Activated naive CD8-positive, alpha-beta T cell treated with anti-CD3 and anti-CD28 coated beads, Interleukin-2, amount 10 ng/mL, durations not matched to agents 7 days and 5 days (primary cell): ENCODE measurements at regions not wholly inside any gene's neighbourhood (a gene's known extent, or its start where the extent isn't known, plus 50 kb on each side); places are given as distances from the start of the nearest gene placed in this dataset.

Experiments
- ATAC-seq: fragments of 150-1000 bp; cut with Tn5 transposase; one replicate; pipeline ENCODE4 v1.10.0; 2021; ENCODE audit warnings: low read depth, moderate library complexity
- POLR2A ChIA-PET: fragments of 350-600 bp; sonication (Branson Sonifier 250); formaldehyde crosslinking; loops from one replicate; lab custom pipeline; 2021; ENCODE audit warnings: antibody characterized with exemption; lab: Charles Lee
- DNase-seq: peaks from one replicate; pipeline ENCODE4 v3.0.0; 2021
- H3K27ac Mint-ChIP-seq: one replicate; pipeline ENCODE4 v1.8.0; 2022; ENCODE audit warnings: mild to moderate bottlenecking, mixed read lengths
- H3K27me3 Mint-ChIP-seq: one replicate; pipeline ENCODE4 v1.8.0; 2022; ENCODE audit warnings: mild to moderate bottlenecking, moderate library complexity, mixed read lengths
- H3K36me3 Mint-ChIP-seq: one replicate; pipeline ENCODE4 v1.8.0; 2021; ENCODE audit warnings: mild to moderate bottlenecking, mixed read lengths
- H3K4me1 Mint-ChIP-seq: one replicate; pipeline ENCODE4 v1.8.0; 2021; ENCODE audit warnings: mixed read lengths
- H3K4me3 Mint-ChIP-seq: one replicate; pipeline ENCODE4 v1.8.0; 2022; ENCODE audit warnings: mild to moderate bottlenecking, moderate library complexity, mixed read lengths
- H3K9me3 Mint-ChIP-seq: one replicate; pipeline ENCODE4 v1.8.0; 2021; ENCODE audit warnings: mixed read lengths

DNA sequence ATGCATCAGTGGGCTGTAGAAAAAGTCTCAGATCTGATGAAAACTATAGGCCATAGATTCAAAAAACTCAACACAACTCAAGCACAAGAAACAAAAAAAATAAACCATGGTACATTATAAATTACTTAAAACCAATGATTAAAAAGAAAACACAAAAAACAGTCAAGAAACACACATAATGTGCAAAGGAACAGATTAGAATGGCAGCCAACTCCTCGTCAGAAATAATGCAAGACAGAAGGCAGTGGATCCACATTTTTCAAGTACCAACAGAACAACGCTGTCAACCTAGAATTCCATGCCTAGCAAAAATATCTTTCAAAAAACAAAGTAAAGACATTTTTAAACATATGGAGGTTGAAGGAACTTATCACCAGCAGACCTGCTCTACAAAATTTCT, 69.7 kb downstream of the PSMB1 start:
- Mint-ChIP-seq H3K36me3 (peaks cover 4% of the 10 kb centered on the region), H3K27me3 (peaks cover 22% of the 10 kb centered on the region), H3K9me3 (peaks cover 7% of the 10 kb centered on the region), H3K4me1 (peaks cover 7% of the 10 kb centered on the region), H3K27ac (no peak overlapping the region), H3K4me3 (no peak overlapping the region)
- DNase-seq: no peak
- POLR2A ChIA-PET: no interaction called here
- ATAC-seq: no peak

DNA sequence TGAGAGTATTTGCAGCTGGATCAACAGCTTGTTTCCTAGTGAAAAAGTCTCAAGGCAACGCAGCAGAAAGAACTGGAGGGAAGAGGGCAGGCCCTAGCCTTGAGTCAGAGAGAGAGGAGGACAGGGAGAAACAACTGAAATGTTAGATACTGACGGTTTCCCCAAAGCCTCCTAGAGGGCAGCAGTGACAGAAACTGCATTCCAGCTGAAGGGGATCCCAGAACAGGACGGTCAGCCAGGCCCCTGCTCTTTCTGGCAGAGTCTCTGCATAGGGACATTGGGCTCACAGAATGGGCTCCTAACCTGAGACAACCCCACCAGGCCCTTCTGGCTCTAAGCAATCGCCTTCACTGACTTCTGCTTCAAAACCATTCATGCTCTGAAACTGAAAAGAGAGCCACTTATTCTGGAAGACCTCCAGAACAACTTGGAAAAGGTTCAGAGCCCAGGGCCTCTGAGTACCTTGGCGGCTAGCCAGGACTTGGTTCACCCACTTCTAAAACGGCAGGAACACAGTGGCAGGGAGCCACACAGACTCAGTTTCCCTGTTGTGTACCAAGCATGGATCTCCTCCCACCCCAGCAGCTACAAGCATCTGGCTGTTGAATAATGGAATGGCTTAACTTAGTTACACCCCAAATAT, 72.9 kb downstream of the PSMB1 start:
- H3K36me3 Mint-ChIP-seq: peaks cover 2% of the 10 kb centered on the region
- H3K9me3 Mint-ChIP-seq: peaks cover 7% of the 10 kb centered on the region
- no peaks in the 10 kb centered on the region for H3K4me1 Mint-ChIP-seq
- DNase-seq (no peak), ATAC-seq (no peak)
- H3K27me3 Mint-ChIP-seq: peaks cover 28% of the 10 kb centered on the region
- no peak overlapping the region for H3K27ac Mint-ChIP-seq
- POLR2A ChIA-PET: no interaction called here
- H3K4me3 Mint-ChIP-seq: no peak overlapping the region

DNA sequence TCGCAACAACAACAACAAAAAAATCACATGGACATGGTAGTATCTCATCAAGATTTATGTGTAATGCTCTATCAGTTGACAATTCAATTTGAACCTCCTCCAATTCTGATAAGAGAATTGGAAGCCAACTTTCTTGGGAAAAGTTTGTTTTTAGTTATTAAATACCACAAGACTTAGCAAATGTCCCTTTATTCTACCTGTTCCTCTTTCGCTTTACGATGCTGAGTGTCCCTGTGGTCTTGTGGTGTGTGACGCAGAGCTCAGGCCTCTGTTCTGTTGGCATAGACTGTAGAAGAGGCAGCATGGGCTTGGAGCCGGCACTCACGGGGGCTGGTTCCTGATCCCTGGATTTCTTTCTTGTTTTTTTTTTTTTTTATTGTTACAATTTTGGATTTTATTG, 76.7 kb downstream of the PSMB1 start:
- no peak for ATAC-seq
- Mint-ChIP-seq H3K9me3 (no peaks in the 10 kb centered on the region), H3K27ac (no peak overlapping the region), H3K27me3 (peaks cover 30% of the 10 kb centered on the region), H3K4me1 (no peaks in the 10 kb centered on the region), H3K36me3 (no peaks in the 10 kb centered on the region), H3K4me3 (no peak overlapping the region)
- POLR2A ChIA-PET: no interaction called here
- DNase-seq: no peak

DNA sequence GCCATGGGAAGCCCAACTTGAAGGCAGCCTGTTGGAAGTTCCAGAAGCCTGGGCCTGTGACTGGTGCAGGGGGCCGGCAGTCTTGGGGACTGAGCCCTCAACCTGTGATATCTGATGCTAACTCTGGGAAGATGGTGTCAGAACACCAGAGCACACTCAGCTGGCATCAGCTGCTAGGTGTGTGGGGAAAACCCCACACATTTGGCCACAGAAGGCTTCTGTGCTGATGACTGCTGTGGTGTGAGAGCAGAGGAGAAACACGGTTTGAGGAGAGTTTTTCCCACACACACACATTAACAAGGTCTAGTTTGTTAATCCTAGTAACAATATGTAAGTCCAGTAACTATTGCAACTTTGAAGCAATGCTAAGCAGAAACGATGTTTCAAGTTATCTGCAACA, 78.0 kb downstream of the PSMB1 start:
- Mint-ChIP-seq H3K4me3 (no peak overlapping the region), H3K4me1 (no peaks in the 10 kb centered on the region), H3K27ac (no peak overlapping the region), H3K36me3 (no peaks in the 10 kb centered on the region), H3K9me3 (no peaks in the 10 kb centered on the region), H3K27me3 (peaks cover 21% of the 10 kb centered on the region)
- POLR2A ChIA-PET: interaction anchor here (1.4 kb wide), 1 partner anchor 12 kb away, joined by 3 read pairs; no protein-coding TSS in a partner anchor
- DNase-seq (no peak), ATAC-seq (no peak)

DNA sequence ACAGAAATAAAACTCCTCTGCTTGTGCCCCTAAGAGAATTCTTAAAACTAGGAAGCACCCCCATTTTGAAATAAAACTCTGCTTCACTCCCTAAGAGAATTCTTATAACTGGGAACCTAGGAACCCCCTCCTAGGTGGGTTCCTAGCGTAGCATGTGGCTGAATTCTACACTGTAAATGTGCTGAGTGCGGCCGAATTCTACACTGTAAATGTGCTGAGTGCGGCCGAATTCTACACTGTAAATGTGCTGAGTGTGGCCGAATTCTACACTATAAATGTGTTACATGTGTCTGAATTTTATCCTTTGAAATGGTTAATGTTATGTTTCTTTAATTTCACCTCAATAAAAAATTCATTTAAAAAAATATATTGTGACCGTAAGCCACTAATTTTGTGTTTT, 79.3 kb downstream of the PSMB1 start:
- Mint-ChIP-seq H3K27me3 (peaks cover 21% of the 10 kb centered on the region), H3K4me1 (no peaks in the 10 kb centered on the region)

DNA sequence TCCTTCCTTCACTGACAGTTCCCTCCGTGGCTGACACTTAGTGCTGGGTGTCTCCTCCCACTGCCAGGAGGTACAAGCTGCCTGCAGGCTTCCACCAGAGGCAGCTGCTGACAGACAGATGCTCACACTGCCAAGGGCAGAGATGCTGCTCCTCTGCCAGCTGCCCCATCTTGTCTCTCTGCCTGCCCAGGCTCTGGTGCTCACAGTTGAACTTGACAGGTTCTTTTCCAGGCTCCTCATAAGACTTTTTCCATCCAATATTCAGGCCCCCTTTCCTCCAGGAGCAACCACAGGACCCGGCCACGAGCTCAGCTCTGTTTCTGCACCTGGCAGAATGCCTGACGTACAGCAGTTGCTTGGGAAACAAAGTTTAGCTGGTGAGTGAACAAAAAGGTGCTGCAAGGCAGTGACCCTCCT, 79.8 kb downstream of the PSMB1 start:
- Mint-ChIP-seq H3K27ac (no peak overlapping the region), H3K4me1 (no peaks in the 10 kb centered on the region), H3K27me3 (peaks cover 21% of the 10 kb centered on the region), H3K4me3 (no peak overlapping the region), H3K36me3 (no peaks in the 10 kb centered on the region), H3K9me3 (peaks cover 1% of the 10 kb centered on the region)
- POLR2A ChIA-PET: no interaction called here
- DNase-seq: no peak
- ATAC-seq: no peak

More for the DNA sequence above, 79.3 kb downstream of the PSMB1 start:
- Mint-ChIP-seq H3K36me3 (no peaks in the 10 kb centered on the region), H3K27ac (no peak overlapping the region), H3K9me3 (no peaks in the 10 kb centered on the region), H3K4me3 (no peak overlapping the region)
- POLR2A ChIA-PET: interaction anchor here (1.4 kb wide), 1 partner anchor 11 kb away, joined by 3 read pairs; no protein-coding TSS in a partner anchor
- ATAC-seq (no peak), DNase-seq (no peak)

DNA sequence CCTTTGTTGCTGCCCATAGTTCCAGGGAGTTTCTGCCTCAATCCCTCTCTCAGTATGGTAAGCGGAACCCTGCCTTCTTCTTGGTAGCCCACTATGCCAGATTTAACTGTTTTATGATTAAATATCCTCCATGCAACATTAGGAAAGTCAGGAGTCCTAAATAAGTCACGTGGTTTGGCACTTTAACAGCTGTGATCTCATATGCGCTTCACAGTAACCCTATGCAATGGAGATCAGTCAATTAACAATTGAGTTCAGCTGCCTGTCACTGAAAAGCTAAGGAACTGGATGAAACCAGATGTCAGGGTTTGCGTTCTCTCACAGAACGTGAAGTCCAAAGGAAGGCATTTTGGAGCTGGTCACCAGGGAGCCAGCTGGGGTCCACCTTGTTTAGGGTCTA, 81.6 kb downstream of the PSMB1 start:
- Mint-ChIP-seq H3K27me3 (peaks cover 18% of the 10 kb centered on the region), H3K4me3 (no peak overlapping the region), H3K9me3 (peaks cover 8% of the 10 kb centered on the region), H3K27ac (no peak overlapping the region), H3K4me1 (no peaks in the 10 kb centered on the region), H3K36me3 (no peaks in the 10 kb centered on the region)
- POLR2A ChIA-PET: no interaction called here
- DNase-seq: no peak
- no peak for ATAC-seq

DNA sequence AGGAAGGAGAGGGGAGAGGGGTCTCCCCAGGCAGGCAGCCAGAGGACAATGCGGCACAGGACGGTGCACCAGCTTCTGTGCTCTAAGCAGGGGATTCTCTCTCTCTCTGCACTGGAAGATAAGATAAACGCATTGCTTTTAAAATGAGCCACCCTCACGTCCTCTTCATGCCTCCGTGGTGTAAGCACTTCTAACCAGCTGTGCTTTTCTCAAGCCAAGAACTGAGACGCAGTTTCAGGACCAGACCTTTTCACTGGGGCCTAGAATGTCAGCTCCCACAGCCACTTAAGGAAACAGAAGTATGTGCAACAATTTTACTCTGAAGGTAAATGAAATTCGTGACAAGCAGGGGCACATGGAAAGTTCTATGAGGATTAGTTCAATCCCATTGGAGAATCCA, 82.4 kb downstream of the PSMB1 start:
- H3K27ac Mint-ChIP-seq: no peak overlapping the region
- no peak overlapping the region for H3K4me3 Mint-ChIP-seq
- DNase-seq (no peak), ATAC-seq (no peak)
- POLR2A ChIA-PET: no interaction called here
- no peaks in the 10 kb centered on the region for H3K4me1 Mint-ChIP-seq
- H3K9me3 Mint-ChIP-seq: peaks cover 9% of the 10 kb centered on the region
- H3K27me3 Mint-ChIP-seq: peaks cover 16% of the 10 kb centered on the region
- H3K36me3 Mint-ChIP-seq: no peaks in the 10 kb centered on the region

DNA sequence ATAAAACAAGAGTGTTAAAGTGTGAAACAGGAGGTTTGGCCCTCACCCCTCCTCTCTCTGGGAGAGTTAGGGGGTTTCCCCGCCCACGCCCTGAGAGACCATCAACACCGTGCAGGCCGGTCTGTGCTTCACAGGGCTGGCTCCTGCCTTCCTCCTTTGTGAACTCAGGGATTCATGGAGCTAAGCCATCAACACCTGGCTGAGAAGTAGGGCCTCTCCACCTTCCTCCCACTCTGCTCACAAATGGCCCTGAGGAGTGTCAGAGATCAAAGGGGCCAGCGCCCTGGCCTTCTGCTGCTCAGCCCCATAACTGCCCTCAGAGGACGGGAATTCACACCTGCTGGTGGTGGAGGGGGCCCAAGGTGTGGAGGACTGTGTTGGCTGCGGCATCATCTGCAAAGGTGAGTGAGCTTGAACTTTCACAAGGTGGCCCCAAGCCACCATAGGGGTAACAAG, 88.6 kb downstream of the PSMB1 start:
- DNase-seq (no peak), ATAC-seq (no peak)
- H3K36me3 Mint-ChIP-seq: no peaks in the 10 kb centered on the region
- peak overlapping the region; percentile 33 for H3K27ac Mint-ChIP-seq
- no peak overlapping the region for H3K4me3 Mint-ChIP-seq
- peaks cover 10% of the 10 kb centered on the region for H3K9me3 Mint-ChIP-seq
- POLR2A ChIA-PET: no interaction called here
- peaks cover 37% of the 10 kb centered on the region for H3K4me1 Mint-ChIP-seq
- no peaks in the 10 kb centered on the region for H3K27me3 Mint-ChIP-seq

DNA sequence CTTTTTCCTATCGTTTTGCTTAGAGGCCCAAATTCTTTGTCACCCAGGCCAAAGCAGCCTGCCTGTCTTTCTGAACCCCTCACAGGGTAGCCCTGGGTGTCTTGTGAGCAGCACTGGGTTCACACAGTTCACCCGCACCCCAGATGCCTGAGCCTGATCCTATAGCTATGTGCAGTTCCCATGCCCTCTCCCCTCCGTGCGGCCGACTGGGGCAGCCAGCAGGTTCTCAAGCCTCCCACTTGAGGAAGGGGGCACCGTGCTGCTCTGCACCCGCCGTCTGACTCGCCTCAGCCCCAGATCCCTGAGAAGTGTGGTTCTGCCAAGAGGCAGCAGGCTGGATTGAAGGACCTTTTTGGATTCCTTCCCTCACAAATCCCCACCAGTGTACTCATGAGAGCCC, 89.0 kb downstream of the PSMB1 start:
- Mint-ChIP-seq H3K36me3 (no peaks in the 10 kb centered on the region), H3K9me3 (peaks cover 10% of the 10 kb centered on the region), H3K4me3 (no peak overlapping the region), H3K27ac (peak overlapping the region; percentile 33), H3K4me1 (peaks cover 39% of the 10 kb centered on the region), H3K27me3 (no peaks in the 10 kb centered on the region)
- DNase-seq (no peak), ATAC-seq (no peak)
- POLR2A ChIA-PET: interaction anchor here (0.5 kb wide), 1 partner anchor 375 kb away, joined by 5 read pairs; no protein-coding TSS in a partner anchor

DNA sequence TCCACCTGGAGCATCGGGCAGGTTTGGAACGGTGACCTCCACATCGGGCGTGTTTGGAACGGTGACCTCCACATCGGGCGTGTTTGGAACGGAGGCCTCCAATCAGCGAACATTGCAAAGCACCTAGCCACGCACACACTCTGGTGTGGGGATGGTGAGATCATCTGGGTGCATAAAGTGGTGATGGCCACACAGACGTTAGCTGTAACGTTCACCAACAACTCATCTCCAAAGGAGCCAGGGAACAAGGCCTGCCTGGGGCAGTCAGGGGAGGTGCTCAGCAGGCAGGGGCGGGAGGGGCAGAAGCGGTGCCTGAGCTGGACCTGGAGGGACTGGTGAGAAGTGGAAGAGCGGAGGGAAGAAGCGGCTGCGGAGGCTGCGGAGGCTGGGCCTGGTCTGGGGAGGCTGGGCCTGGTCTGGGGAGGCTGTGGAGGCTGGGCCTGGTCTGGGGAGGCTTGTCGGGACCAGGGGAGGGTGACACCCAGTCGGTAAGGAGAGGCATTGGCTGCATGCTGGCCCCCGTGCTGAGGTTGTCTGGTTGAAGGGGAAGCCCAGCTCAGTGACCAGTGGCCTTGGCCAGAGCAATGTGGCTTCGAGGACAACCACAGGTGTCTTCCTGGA, 89.9 kb downstream of the PSMB1 start:
- Mint-ChIP-seq H3K27me3 (no peaks in the 10 kb centered on the region), H3K36me3 (no peaks in the 10 kb centered on the region), H3K4me3 (no peak overlapping the region), H3K9me3 (peaks cover 8% of the 10 kb centered on the region), H3K27ac (peak overlapping the region; percentile 38), H3K4me1 (peaks cover 39% of the 10 kb centered on the region)
- POLR2A ChIA-PET: interaction anchor here (0.5 to 1.2 kb wide), 2 partner anchors 11 to 374 kb away, joined by 3 to 5 read pairs; no protein-coding TSS in a partner anchor
- no peak for ATAC-seq
- no peak for DNase-seq

DNA sequence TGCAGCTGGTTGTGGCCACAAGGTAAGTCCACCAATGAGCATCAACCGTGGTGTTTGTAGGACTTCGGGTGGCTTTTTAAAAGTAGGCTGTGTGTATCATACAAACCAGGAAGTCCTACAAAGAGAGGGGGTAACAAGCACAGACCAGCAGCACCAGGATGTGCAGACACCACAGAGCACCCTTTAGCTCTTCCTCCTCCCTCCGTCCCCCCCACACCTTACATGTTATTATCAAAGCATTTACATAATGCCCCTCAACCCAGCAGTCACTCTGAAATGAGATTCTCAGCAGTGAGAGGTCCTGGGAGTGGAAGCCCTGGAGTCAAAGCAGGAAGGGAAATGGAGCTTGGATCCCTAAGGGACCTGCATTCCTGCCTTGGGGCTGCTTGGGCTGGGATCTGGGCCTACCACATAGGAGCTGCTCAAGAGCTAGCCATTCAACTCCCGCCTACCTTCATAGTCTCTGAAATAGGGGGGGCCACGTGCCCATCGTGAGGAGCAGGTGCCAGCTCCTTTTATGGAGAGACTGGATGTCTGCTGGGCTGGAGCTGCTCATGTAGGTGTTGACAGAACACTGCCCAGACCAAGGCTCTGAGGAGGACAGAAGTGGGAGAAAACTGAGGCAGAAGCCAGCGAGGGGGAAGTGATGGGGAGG, 90.6 kb downstream of the PSMB1 start:
- H3K4me1 Mint-ChIP-seq: peaks cover 39% of the 10 kb centered on the region
- peak; percentile 87 for ATAC-seq
- DNase-seq: no peak
- POLR2A ChIA-PET: interaction anchor here (0.5 to 1.7 kb wide), 6 partner anchors 12 to 738 kb away, joined by 3 to 5 read pairs (median 3); partner anchors contain the start of gene PHF10
- no peaks in the 10 kb centered on the region for H3K36me3 Mint-ChIP-seq
- H3K9me3 Mint-ChIP-seq: peaks cover 2% of the 10 kb centered on the region
- H3K4me3 Mint-ChIP-seq: peak overlapping the region; percentile 32
- H3K27ac Mint-ChIP-seq: peak overlapping the region; percentile 79
- H3K27me3 Mint-ChIP-seq: no peaks in the 10 kb centered on the region

DNA sequence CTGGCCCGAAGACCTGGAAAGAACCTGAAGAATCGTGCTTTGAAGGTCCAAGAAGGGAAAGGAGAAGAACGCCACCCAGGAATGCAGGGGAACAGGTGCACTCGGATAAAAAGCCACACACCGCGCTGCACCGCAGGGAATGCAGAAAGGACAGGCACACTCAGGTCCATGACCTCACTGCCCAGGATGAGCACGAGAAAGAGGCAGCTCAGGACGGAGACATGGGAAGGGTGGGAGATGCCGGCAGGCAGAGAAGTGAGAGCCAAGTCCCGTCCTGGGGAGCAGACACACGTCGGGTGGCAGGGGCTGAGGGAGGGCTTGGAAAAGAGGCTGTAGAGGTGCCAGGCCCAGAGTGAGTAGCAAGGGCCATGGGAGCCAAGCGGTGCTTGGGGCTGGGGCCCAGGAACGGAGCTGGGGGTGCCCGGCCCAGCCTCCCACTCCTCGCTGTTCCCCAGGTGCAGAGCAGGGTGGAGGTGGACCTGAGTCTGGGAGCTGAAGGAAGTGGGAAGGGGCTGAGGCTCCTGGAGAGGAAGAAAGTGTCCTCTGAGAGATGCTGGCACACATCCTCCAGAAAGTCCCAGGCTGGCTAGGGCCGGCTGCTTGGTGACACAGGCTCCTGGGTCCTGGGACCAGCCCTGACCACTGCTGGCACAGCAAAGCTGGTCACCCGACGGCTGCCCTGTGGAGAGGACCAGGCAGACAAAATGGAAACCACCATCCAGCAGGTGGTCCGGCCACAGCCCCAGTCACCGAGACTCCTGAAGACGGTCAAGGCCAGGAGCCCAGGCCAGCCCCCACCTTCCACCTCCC, 91.3 kb downstream of the PSMB1 start:
- H3K36me3 Mint-ChIP-seq: no peaks in the 10 kb centered on the region

More for the DNA sequence above, 91.3 kb downstream of the PSMB1 start:
- no peak for DNase-seq
- Mint-ChIP-seq H3K27ac (peak overlapping the region; percentile 79), H3K4me3 (peak overlapping the region; percentile 32), H3K27me3 (no peaks in the 10 kb centered on the region), H3K4me1 (peaks cover 39% of the 10 kb centered on the region), H3K9me3 (peaks cover 2% of the 10 kb centered on the region)
- no peak for ATAC-seq
- POLR2A ChIA-PET: interaction anchor here (0.5 to 1.7 kb wide), 5 partner anchors 26 to 737 kb away, joined by 3 to 5 read pairs (median 3); partner anchors contain the start of gene PHF10
